Activated CD4-positive, CD25-positive, alpha-beta regulatory T cell treated with anti-CD3 and anti-CD28 coated beads, Interleukin-2, amount 50 U/mL, for 72 hours (primary cell): ENCODE measurements at regions not wholly inside any gene's neighbourhood (a gene's known extent, or its start where the extent isn't known, plus 50 kb on each side); places are given as distances from the start of the nearest gene placed in this dataset.

Experiments used
- DNase-seq: peaks from one replicate; pipeline ENCODE4 v3.0.0; 2021

DNA sequence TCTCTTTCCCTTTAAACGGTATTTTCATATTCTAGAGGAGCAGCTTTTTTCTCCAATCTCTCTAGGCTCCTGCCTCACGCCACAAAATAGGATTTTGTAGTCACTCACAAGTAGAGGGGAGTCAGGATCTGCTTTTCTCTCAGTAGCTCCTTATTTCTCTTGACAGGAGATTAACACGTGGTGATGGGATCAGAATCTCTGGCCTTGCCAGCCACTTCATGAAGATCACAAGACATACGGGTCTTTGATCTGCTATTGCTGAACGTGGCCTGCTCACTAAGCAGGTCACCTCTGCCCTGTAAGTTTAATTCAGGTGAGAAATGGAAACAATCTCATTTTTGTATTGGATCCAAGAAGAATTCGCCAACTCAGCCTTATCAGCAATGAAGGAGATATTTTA is 257.5 kb downstream of the DIRAS2 start:
- DNase-seq, result no peak

DNA sequence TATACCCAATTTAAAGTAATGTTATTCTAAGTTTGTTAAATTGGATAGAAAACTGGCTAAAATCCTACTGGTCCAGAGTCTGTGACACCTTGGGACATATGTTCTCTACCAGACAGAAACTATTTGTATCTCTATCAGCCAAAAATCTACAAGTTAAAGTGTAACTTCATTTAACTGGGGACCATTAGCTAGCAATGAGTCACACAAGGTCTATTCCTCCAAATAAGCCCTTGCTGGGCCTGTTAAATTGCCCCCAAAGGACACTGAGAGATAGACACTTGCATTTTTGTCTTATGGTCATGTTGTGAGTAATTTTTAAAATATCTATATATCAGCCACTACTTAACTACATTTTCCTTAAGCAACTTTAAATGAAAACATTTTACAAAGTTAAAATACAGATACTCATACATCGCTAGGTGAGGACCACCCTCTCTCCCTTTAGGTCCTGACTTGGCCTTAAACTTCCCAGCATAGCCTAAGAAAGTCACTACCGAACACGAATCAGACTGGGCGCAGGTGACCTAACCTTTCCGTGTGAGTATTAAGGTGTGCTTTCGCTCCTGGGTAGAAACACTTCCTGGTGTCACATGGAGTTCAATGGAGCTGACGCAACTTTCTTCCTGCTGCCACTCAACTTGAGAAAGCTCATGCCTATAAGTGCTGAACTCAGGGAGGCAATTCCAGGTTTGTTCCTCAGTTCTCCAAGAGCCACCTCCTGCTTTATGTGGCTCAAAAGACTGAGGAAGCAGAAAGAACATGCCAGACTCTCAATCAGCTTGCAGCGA is 249.1 kb downstream of the DIRAS2 start:
- no peak for DNase-seq

GRCh38 chr9:90394871-90395270 is 247.8 kb downstream of the DIRAS2 start:
- DNase-seq, result no peak

- no peak for DNase-seq
These were observed 242.5 kb downstream of the DIRAS2 start for GRCh38 chr9:90400091-90400490.

GRCh38 chr9:90408659-90409058 is 234.0 kb downstream of the DIRAS2 start:
- no peak for DNase-seq

GRCh38 chr9:90419221-90419851 is 223.3 kb downstream of the DIRAS2 start:
- DNase-seq, result no peak

- DNase-seq, result no peak
These were observed 222.4 kb downstream of the DIRAS2 start for GRCh38 chr9:90420211-90420610.

GRCh38 chr9:90420768-90421513 is 221.7 kb downstream of the DIRAS2 start:
- no peak for DNase-seq

DNA sequence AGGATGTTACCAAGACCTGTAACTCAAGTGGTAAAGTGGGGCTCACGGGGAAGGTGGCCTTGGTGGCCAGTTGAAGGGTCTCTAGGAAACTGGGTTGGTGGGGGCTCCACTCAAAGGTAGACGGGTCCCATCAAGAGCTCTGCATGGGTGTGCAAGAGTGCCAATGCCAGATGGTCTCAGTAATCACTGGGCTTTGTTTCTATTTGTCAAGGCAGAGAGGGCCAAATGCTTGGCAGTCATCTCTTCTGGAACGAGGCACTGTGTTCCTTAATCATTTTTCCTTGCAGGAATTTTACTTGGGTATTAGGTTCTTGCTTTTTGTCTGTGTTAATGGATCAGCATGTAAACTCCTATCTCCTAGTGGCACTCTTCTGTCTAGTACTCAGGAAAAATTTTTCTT is 220.8 kb downstream of the DIRAS2 start:
- DNase-seq, result no peak

GRCh38 chr9:90423661-90424193 is 218.9 kb downstream of the DIRAS2 start:
- no peak for DNase-seq

GRCh38 chr9:90428517-90428916 is 214.1 kb downstream of the DIRAS2 start:
- DNase-seq, result no peak

DNA sequence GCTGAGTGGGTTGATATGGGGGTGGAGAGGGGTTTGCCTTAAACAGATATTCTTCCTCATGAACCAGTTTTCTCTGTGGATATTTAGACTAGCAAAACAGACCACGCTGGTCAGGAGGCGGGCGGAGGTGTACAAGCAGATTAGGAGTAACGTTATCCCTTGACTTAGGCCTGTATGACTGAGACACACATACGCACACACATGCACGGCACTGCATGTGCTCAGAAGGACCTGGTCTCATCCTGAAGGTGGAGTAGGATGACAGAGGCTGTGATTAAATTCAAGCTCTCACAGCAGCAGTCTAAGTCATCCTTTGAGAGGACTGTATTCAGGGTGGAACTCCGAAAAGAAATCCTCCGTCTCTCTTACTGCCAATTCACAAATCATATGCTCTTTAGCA is 209.7 kb downstream of the DIRAS2 start:
- no peak for DNase-seq

GRCh38 chr9:90433398-90433941 is 209.2 kb downstream of the DIRAS2 start:
- no peak for DNase-seq

DNA sequence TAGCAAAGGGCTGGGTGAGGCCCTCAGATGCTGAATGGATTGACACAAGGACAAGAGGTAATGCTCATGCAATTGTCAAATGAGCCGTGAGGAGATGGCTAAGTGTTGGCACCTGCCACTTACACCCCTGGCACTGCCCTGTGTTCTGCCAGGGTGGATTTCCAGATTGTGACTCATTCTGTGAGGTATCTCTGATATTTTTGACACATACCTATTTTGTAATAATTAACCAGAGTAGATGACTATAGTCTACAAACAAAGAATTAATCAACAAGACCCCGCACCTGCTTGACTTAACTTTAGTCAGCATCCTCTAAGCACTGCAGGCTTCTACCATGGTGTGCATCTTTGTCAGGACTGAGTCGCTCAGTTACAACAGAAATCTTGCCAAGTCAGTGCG is 200.8 kb downstream of the DIRAS2 start:
- DNase-seq, result no peak

GRCh38 chr9:90442723-90443122 is 199.9 kb downstream of the DIRAS2 start:
- DNase-seq, result no peak

DNA sequence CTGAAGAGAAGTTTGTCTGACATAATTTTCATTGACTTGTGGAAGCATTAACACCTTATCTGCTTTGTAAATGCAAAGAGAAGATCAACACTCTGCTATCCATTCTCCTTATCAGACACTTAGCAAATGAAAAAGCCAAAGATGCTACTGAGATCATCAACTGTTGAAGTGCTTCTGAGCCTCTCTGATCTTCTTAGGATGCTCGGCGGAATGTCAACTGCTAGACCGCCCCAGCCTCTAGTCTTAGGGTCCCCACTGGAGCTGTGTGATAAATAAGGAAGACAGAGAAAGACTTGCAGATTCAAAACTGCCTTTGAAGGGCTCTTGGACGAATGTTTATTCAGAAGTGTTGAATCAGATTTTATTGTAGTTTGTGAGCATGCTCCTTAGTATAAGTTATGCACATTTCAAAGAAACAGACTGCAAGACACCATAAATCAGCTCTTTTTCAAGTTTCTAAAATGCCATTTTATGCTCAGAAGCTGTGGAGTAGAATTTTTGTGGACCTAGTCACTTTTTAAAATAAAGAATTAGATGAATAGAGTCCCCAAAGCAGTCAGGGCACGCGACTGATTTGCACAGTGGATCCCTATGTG is 197.9 kb downstream of the DIRAS2 start:
- no peak for DNase-seq

- no peak for DNase-seq
These were observed 197.2 kb downstream of the DIRAS2 start for GRCh38 chr9:90445391-90445790.

DNA sequence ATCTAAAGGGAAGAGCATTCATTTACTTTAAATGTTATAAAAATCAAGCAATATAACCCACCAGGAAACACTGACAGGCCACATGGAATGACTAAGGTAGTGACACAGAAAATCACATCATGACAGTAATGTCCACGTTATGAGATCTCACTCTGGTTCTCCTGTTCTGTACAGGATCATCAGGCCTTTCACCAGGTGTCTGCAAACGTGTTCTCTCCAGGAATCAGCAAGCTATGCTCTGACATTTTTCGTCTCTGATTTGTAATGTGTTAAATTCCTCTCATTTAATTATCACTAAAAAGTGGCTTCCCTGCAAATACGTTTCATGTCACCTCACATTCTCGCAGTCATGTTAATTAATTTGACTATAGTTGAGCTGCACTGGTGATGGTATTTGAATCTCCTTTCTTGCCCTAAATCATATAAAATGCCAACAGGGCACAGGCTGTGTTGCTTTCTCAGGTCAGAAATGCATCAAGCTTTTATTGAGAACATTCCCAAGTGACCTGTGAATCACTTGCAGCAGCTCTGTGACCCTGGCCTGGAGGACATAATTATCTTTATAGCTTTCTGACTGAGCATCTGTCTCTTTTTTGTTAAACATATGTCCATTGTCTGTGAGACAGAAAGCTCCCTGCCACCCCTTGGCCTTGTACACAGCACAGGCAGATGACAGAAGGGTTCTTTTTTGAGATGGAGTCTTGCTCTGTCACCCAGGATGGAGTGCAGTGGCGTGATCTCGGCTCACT is 196.2 kb downstream of the DIRAS2 start:
- no peak for DNase-seq

DNA sequence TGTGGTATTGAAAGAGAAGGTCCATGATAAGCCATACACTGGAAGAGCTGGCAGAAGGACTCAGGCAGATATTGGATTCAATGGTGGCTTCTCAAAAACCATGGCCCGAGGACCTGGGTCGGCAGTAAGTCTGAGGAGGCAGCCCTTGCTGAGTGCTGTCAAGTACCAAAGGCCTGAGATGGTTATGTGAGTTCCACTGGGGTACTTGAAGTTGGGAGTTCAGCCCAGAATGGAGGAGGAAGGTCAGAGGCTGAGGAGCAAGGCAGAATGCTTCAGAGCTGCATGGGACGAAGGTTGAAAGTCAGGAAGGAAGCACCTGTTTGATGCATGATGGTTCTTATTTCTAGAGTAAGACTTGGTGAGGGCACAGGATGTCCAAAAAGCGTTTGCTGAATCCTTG is 194.9 kb downstream of the DIRAS2 start:
- DNase-seq, result no peak

GRCh38 chr9:90449213-90449925 is 193.3 kb downstream of the DIRAS2 start:
- no peak for DNase-seq

- DNase-seq, result no peak
These were observed 190.8 kb downstream of the DIRAS2 start for GRCh38 chr9:90451804-90452203.

DNA sequence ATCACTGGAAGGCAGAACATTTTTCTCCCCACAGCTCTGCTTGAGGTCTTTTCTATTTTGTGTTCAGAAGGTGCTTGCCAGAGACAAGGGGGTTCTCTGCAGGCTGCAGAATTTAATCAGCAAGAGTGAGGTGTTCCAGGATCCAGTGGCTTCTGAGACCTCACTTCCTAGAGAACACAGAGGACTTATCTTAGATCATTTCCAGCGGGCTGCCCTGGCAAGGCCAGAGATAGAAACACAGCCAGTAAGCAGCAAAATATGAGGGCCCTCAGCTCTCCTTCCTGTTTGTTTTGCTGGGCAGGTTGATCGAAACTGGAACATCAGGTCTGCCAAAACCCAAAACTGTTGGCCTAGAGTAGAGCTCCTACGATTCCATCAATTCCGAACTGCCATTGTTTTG is 187.3 kb downstream of the DIRAS2 start:
- no peak for DNase-seq
